GM19438 (cell line): ENCODE measurements at regions not wholly inside any gene's neighbourhood (a gene's known extent, or its start where the extent isn't known, plus 50 kb on each side); places are given as distances from the start of the nearest gene placed in this dataset.

Experiments used
- ATAC-seq: cut with Tn5 transposase; IDR thresholded peaks from one replicate; pipeline ENCODE4 v1.9.1; 2021; ENCODE audit warnings: low read depth; ENCODE audit not compliant: unreplicated experiment

- no peak for ATAC-seq
Measured at GRCh38 chr18:39365836-39366485, 1800.4 kb upstream of the CELF4 start.

GRCh38 chr18:39360072-39360471, 1794.5 kb upstream of the CELF4 start:
- ATAC-seq = no peak

GRCh38 chr18:39359636-39360035, 1794.0 kb upstream of the CELF4 start:
- no peak for ATAC-seq

- ATAC-seq = no peak
Measured at GRCh38 chr18:39350945-39351344, 1785.3 kb upstream of the CELF4 start.

GRCh38 chr18:39349801-39350200, 1784.2 kb upstream of the CELF4 start:
- no peak for ATAC-seq

- ATAC-seq = no peak
Measured at GRCh38 chr18:39348757-39349156, 1783.2 kb upstream of the CELF4 start.

GRCh38 chr18:39347701-39348100, 1782.1 kb upstream of the CELF4 start:
- ATAC-seq = no peak

GRCh38 chr18:39346916-39347315, 1781.3 kb upstream of the CELF4 start:
- ATAC-seq = no peak

- ATAC-seq = no peak
Measured at GRCh38 chr18:39345321-39345720, 1779.7 kb upstream of the CELF4 start.

GRCh38 chr18:39344487-39344886, 1778.9 kb upstream of the CELF4 start:
- no peak for ATAC-seq

- ATAC-seq = no peak
Measured at GRCh38 chr18:39341129-39341528, 1775.5 kb upstream of the CELF4 start.

- no peak for ATAC-seq
Measured at GRCh38 chr18:39340418-39340817, 1774.8 kb upstream of the CELF4 start.

GRCh38 chr18:39329496-39330275, 1764.1 kb upstream of the CELF4 start:
- no peak for ATAC-seq

GRCh38 chr18:39326772-39327171, 1761.2 kb upstream of the CELF4 start:
- no peak for ATAC-seq

- no peak for ATAC-seq
Measured at GRCh38 chr18:39325973-39326372, 1760.4 kb upstream of the CELF4 start.

- ATAC-seq = no peak
Measured at GRCh38 chr18:39319141-39319540, 1753.5 kb upstream of the CELF4 start.

- no peak for ATAC-seq
Measured at GRCh38 chr18:39318462-39318861, 1752.9 kb upstream of the CELF4 start.

GRCh38 chr18:39318008-39318407, 1752.4 kb upstream of the CELF4 start:
- no peak for ATAC-seq

GRCh38 chr18:39314595-39314994, 1749.0 kb upstream of the CELF4 start:
- ATAC-seq = no peak

GRCh38 chr18:39313992-39314391, 1748.4 kb upstream of the CELF4 start:
- ATAC-seq = no peak

GRCh38 chr18:39311111-39311712, 1745.6 kb upstream of the CELF4 start:
- no peak for ATAC-seq
